ENCODE measurements at regions not wholly inside any gene's neighbourhood (a gene's known extent, or its start where the extent isn't known, plus 50 kb on each side); places are given as distances from the start of the nearest gene placed in this dataset.

GRCh38 chr1:103958699-103959098 is 209.0 kb downstream of the AMY1C start:
- no peak overlapping the region for H3K4me3 ChIP-seq
- H3K4me1 ChIP-seq = no peaks in the 10 kb centered on the region
- peaks cover 26% of the 10 kb centered on the region for H3K9me3 ChIP-seq (replicated peaks)
- no peak overlapping the region for H3K27ac ChIP-seq (replicated peaks)
- intact Hi-C loops (cut with micrococcal nuclease) = no loop called here
- no peak for DNase-seq
- no peaks in the 10 kb centered on the region for H3K36me3 ChIP-seq
- TF ChIP-seq, protein P1, sequence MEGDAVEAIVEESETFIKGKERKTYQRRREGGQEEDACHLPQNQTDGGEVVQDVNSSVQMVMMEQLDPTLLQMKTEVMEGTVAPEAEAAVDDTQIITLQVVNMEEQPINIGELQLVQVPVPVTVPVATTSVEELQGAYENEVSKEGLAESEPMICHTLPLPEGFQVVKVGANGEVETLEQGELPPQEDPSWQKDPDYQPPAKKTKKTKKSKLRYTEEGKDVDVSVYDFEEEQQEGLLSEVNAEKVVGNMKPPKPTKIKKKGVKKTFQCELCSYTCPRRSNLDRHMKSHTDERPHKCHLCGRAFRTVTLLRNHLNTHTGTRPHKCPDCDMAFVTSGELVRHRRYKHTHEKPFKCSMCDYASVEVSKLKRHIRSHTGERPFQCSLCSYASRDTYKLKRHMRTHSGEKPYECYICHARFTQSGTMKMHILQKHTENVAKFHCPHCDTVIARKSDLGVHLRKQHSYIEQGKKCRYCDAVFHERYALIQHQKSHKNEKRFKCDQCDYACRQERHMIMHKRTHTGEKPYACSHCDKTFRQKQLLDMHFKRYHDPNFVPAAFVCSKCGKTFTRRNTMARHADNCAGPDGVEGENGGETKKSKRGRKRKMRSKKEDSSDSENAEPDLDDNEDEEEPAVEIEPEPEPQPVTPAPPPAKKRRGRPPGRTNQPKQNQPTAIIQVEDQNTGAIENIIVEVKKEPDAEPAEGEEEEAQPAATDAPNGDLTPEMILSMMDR (IDR thresholded peaks at IDR 0.05; ENCODE audit: borderline replicate concordance) = no peak
- H3K27me3 ChIP-seq (ENCODE audit: low read depth) = no peaks in the 10 kb centered on the region

DNA sequence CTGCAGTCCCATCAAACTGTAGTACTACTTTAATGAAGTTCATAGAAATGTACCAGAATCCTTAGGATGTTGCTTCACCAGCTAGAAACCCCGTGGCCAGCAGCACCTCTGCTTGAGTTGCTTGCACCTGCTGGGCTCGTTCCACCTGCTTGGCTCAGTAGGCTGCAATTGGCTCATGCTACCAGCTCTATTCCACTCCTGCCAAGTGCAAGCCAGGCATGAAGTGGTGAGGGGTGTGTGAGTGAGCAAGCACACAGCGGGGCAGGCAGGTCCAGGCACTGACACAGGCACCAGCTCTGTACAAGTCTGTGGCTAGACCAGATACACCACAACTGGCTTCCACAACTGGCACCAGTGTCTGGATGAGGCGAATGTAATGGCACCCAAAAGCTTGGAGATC is 209.9 kb downstream of the AMY1C start:
- Histone ChIP-seq H3K27ac (replicated peaks) (no peak overlapping the region), H3K4me1 (no peaks in the 10 kb centered on the region), H3K27me3 (ENCODE audit: low read depth) (no peaks in the 10 kb centered on the region), H3K9me3 (replicated peaks) (peaks cover 34% of the 10 kb centered on the region), H3K36me3 (no peaks in the 10 kb centered on the region), H3K4me3 (no peak overlapping the region)
- intact Hi-C loops (cut with micrococcal nuclease) = no loop called here
- TF ChIP-seq, protein P1 (IDR thresholded peaks at IDR 0.05; ENCODE audit: borderline replicate concordance) = no peak
- no peak for DNase-seq

DNA sequence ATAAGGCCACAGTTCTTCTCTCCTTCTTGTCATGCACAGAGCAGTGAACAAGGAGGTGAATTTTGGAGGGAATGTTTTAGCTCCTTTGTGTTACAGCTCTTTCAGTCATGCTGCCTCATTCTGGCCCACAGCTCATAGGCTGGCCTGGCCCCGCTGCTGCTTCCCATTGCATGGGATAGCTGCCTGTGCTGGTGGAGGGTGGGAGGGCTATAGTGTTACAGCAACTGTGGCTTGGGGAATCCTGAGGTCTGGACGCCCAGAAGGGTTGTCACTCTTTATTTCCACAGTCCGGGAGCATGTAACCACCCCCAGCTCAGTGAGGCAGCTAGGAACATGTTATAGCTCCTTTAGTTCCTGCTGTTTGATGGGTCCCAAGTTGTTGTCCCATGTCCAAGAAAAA is 210.3 kb downstream of the AMY1C start:
- no peak for DNase-seq
- no peak overlapping the region for H3K4me3 ChIP-seq
- TF ChIP-seq, protein P1 (IDR thresholded peaks at IDR 0.05; ENCODE audit: borderline replicate concordance) = no peak
- H3K27ac ChIP-seq (replicated peaks) = no peak overlapping the region
- H3K27me3 ChIP-seq (ENCODE audit: low read depth) = no peaks in the 10 kb centered on the region
- peaks cover 34% of the 10 kb centered on the region for H3K9me3 ChIP-seq (replicated peaks)
- intact Hi-C loops (cut with micrococcal nuclease) = no loop called here
- no peaks in the 10 kb centered on the region for H3K36me3 ChIP-seq
- H3K4me1 ChIP-seq = no peaks in the 10 kb centered on the region

GRCh38 chr1:103960710-103961109 is 211.0 kb downstream of the AMY1C start:
- intact Hi-C loops (cut with micrococcal nuclease) = no loop called here
- H3K9me3 ChIP-seq (replicated peaks) = peaks cover 34% of the 10 kb centered on the region
- H3K4me1 ChIP-seq = no peaks in the 10 kb centered on the region
- no peaks in the 10 kb centered on the region for H3K27me3 ChIP-seq (ENCODE audit: low read depth)
- H3K4me3 ChIP-seq = no peak overlapping the region
- no peak overlapping the region for H3K27ac ChIP-seq (replicated peaks)
- TF ChIP-seq, protein P1 (IDR thresholded peaks at IDR 0.05; ENCODE audit: borderline replicate concordance) = no peak
- no peaks in the 10 kb centered on the region for H3K36me3 ChIP-seq
- no peak for DNase-seq

- Histone ChIP-seq H3K9me3 (replicated peaks) (no peaks in the 10 kb centered on the region), H3K27ac (replicated peaks) (no peak overlapping the region), H3K4me3 (no peak overlapping the region), H3K36me3 (no peaks in the 10 kb centered on the region), H3K4me1 (no peaks in the 10 kb centered on the region), H3K27me3 (ENCODE audit: low read depth) (no peaks in the 10 kb centered on the region)
- intact Hi-C loops (cut with micrococcal nuclease) = no loop called here
- TF ChIP-seq, protein P1 (IDR thresholded peaks at IDR 0.05; ENCODE audit: borderline replicate concordance) = no peak
- DNase-seq = no peak
Observed at GRCh38 chr1:103986792-103987191, 237.1 kb downstream of the AMY1C start.

- no peak for DNase-seq
- TF ChIP-seq, protein P1 (IDR thresholded peaks at IDR 0.05; ENCODE audit: borderline replicate concordance) = no peak
- intact Hi-C loops (cut with micrococcal nuclease) = no loop called here
Observed at GRCh38 chr1:103997631-103998030, 247.9 kb downstream of the AMY1C start.

More at GRCh38 chr1:103997631-103998030, 247.9 kb downstream of the AMY1C start:
- Histone ChIP-seq H3K4me3 (no peak overlapping the region), H3K4me1 (no peaks in the 10 kb centered on the region), H3K27me3 (ENCODE audit: low read depth) (no peaks in the 10 kb centered on the region), H3K9me3 (replicated peaks) (no peaks in the 10 kb centered on the region), H3K36me3 (no peaks in the 10 kb centered on the region), H3K27ac (replicated peaks) (no peak overlapping the region)

Measured in left ventricle myocardium inferior (tissue), 1 donor.